Caki2 (cell line): ENCODE measurements at regions not wholly inside any gene's neighbourhood (a gene's known extent, or its start where the extent isn't known, plus 50 kb on each side); places are given as distances from the start of the nearest gene placed in this dataset.
"Not testable (repeated sequence)": the region's sequence is repeated elsewhere in the genome, so short reads cannot be mapped to it uniquely, and the experiment has no call there.

Experiments
- DNase-seq: peaks from one replicate; pipeline ENCODE4 v3.0.0-alpha.2; 2015; ENCODE audit warnings: low read depth
- in situ Hi-C: cut with HindIII; loops from 2 replicates; pipeline ENCODE4 v1.10.0; 2016; ENCODE audit warnings: low sequenced_read_pairs, low pct_unique_long_range_greater_than_20kb, mixed read lengths

DNA sequence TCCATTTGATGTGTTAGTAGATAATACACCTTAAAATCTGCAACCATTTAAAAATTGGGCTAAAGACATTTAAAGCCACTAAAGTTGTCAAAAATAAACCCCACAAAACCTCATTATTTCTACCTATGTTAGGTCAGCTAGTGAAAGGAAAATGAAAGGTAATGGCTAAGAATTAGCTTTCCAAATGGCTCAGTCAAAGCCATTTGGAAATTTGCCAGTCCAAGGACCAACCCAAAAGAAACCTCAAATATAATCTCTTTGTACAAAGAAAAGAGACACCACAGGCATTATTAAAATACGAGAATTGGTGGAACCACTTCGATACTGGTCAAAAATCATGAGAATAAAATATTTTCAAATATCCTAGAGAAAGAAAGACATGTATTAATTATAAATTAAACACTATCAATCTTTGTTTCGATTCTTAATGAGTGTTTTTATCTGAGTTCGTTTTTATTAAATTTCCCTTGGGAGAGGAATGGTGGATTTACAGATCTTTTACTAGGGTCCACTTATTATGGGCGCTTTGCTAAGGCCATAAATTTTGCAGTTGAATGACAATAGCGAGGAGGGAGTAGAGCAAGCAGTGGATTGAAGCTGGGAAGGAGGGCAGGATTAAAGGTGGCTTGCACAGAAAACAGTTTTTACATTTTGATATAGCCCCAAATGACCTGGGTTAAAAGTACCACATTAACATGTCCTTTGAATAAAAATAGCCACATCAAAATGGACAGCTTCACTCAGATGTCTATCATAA, 116.8 kb upstream of the SHB start:
- no peak for DNase-seq

GRCh38 chr9:38183994-38184568, 115.1 kb upstream of the SHB start:
- peak; percentile 32 for DNase-seq
- in situ Hi-C loops = no loop called here

More for the DNA sequence above, 116.8 kb upstream of the SHB start:
- in situ Hi-C loops = no loop called here

DNA sequence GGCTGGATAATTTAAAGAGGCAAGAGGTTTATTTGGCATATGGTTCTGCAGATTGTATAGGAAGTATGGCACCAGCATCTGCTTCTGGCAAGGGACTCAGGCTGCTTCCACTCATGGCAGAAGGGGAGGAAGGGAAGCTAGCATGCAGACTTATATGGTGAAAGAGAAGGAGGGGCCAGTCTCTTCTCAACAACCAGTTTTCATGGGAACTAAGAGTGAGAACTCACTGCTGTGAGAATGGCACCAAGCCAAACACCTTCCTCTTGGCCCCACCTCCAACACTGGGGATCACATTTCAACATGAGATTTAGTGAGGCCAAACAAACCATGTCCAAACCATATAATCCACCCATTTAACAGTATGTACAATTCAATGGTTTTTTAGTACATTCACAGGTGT, 113.3 kb upstream of the SHB start:
- in situ Hi-C loops = no loop called here
- DNase-seq = no peak

- in situ Hi-C loops = no loop called here
- DNase-seq = no peak
Measured at GRCh38 chr9:38181866-38182265, 112.8 kb upstream of the SHB start.

- DNase-seq = no peak
- in situ Hi-C loops = no loop called here
Measured at GRCh38 chr9:38181232-38181631, 112.2 kb upstream of the SHB start.

DNA sequence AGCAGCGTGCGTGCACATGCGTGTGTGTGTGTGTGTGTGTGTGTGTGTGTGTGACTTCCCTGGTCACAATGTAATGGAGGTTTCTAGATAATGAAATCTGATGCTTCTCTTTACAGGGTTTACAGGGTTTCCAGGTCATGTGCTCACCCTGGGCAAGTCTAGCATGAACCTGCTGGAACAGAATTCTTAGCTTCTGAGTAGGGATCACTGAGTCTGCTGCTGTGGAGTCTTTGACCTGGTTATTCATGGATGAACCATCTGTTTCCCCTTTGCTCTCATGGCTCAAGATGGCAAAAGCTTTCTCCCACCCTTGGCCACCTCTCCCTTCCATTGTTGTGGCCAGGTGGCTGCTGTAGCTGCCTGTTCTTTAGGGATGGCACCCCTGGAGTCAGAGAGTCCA, 111.6 kb upstream of the SHB start:
- DNase-seq = no peak

GRCh38 chr9:38179965-38180364, 110.9 kb upstream of the SHB start:
- in situ Hi-C loops = no loop called here
- DNase-seq = no peak

More for the DNA sequence above, 111.6 kb upstream of the SHB start:
- in situ Hi-C loops = no loop called here

- no peak for DNase-seq
- in situ Hi-C loops = no loop called here
Measured at GRCh38 chr9:38178237-38178636, 109.2 kb upstream of the SHB start.

GRCh38 chr9:38177680-38178079, 108.7 kb upstream of the SHB start:
- DNase-seq = no peak
- in situ Hi-C loops = no loop called here

DNA sequence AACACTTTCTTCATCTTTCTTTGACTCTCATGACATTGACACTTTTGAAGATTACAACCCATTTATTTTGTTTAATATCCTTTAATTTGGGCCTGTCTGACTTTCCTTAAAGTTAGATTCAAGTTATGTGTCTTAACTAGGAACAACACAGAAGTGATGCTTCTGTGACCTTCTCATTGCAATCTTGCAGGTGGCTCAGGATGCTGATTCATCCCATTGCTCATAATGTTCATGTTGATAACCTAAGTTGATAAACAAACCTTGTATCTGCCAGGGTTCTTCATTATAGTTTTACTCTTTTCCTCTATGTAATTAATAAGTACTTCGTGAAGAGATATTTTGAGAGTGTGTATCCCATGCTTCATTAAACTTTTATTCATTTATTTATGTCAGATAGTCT, 107.2 kb upstream of the SHB start:
- DNase-seq = no peak
- in situ Hi-C loops = no loop called here

DNA sequence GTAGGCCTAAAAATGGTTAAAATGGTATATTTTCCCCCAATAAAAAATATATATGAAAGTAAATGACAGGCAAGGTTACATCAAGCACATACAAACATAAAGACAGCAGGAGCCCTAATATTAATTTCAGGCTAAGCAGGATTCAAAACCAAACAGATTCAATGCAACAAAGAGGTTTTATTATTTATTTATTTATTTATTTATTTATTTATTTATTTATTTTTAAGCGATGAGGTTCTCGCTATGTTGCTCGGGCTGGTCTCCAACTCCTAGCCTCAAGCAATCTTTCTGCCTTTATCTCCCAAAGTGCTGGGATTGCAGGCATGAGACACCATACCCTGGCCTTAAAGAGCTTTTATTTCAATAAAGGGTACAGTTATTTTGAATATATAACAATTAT, 106.4 kb upstream of the SHB start:
- in situ Hi-C loops = no loop called here
- no peak for DNase-seq

DNA sequence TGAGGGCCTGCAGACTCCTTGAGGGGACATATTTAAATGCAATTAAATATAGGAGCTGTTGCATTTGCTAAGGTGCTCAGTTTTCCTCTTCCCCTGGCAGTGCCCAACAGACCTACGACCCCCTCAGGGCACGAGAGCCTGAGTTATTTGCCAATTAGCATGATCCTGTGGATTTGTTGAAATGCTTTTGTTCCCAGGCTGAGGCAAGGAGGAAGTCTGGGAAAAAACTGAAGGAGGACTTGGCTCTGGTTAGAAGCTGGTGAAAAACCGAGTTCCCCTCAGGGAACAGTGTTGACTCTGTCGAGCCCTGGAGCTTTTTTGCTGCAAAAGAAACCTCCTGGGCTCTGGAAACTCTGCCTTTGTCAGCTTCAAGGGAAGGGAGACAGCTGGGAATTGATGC, 103.6 kb upstream of the SHB start:
- in situ Hi-C loops = no loop called here
- no peak for DNase-seq

- in situ Hi-C loops = no loop called here
- no peak for DNase-seq
Measured at GRCh38 chr9:38171926-38172325, 102.9 kb upstream of the SHB start.

GRCh38 chr9:38171538-38171884, 102.5 kb upstream of the SHB start:
- in situ Hi-C loops = no loop called here

DNA sequence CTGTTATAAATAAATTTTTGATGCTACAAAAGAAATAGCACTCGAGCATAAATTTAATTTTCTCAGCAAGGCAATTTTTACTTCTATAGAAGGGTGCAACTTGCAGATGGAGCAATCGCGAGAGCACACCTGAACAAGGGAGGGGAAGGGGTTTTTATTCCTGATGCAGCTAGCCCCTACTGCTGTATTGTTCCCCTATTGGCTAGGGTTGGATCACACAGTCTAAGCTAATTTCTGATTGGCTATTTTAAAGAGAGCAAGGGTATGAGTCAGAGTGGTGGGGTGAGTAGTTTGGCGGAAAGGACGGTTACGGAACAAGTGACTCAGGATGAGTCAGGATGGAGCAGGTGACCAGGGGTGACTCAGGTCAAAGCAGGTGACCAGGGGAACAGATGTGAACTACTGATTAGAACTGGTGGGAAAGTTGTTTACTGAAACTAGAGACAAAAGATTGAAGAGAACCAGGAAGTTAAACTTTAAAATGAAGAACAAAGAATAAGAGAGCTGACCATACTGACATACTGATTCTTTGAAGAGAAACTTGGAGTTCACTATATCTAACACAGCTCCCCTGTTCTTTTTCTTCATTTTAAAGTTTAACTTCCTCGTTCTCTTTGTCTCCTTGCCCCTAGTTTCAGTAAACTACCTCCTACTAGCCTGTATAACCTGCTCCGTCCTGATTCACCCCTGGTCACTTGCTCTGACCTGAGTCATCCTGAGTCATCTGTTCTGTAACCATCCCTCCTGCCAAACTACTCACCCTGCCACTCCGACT, 101.9 kb upstream of the SHB start:
- DNase-seq = peak; percentile 95
- in situ Hi-C loops = not testable (repeated sequence)

More at GRCh38 chr9:38171538-38171884, 102.5 kb upstream of the SHB start:
- DNase-seq = no peak

DNA sequence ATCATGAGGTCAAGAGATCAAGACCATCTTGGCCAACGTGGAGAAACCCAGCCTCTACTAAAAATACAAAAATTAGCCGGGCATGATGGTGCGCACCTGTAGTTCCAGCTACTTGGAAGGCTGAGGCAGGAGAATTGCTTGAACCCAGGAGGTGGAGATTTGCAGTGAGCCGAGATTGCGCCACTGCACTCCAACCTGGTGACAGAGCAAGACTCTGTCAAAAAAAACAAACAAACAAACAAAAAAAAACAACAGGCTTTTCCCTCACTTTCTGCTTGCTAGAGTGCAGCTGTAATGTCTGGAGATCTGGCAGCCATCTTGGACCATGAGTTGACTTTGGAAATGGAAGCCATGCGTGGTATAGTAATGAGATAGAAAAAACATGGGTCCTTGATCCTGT, 101.1 kb upstream of the SHB start:
- in situ Hi-C loops, DNase-seq: not testable (repeated sequence)

DNA sequence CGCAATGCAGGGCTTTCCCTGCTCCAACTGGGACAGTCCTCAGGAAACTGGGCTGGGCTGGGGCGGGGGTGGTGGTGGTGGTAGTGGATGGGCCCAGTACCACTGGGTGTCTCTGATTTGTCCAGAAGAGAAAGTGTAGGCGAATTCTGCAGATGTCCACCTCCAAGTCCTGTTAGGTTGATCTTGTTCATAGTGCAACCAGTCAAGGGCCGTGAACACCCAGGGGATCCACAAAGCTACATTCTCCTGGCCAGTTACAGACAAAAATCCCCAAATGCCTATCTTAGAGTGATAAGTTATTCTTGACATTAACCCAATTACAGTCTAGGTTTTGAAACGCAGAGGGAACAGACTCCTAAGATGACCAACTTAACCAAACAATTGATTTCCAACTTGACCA, 97.5 kb upstream of the SHB start:
- in situ Hi-C loops = loop anchor here (10.0 kb wide), 1 partner anchor 92 kb away; no protein-coding TSS in a partner anchor
- DNase-seq = no peak

DNA sequence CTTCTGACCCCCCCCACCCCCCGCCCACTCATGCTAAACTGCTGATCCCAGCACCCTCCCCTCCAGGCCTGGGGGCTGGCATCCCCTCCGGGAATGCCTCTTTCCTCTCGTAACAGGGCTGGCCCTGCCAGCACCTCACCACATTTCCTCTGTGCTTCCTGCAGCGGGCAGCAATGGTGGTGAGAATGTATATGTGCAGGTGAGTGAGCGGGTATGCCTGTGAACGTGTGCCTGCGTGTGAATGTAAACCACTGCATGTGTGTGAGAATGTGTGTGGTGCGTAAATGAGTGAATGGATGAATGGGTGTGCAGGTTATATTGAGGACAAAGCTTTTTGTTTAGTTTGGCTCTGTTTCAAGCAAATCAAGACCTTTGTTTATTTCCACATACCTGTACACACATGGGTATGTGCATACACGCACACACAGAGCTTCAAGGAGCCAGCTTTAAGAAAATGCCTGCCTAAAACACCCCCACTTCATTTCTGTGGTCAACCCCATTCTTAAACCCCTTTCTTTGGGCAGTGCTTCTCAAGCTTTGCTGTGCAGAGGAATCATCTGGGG, 95.7 kb upstream of the SHB start:
- in situ Hi-C loops = loop anchor here (10.0 kb wide), 1 partner anchor 90 kb away; no protein-coding TSS in a partner anchor

GRCh38 chr9:38163518-38163917, 94.5 kb upstream of the SHB start:
- in situ Hi-C loops = loop anchor here (10.0 kb wide), 1 partner anchor 89 kb away; no protein-coding TSS in a partner anchor
- no peak for DNase-seq

More for the DNA sequence above, 95.7 kb upstream of the SHB start:
- DNase-seq = no peak
